ENCODE measurements at regions not wholly inside any gene's neighbourhood (a gene's known extent, or its start where the extent isn't known, plus 50 kb on each side); places are given as distances from the start of the nearest gene placed in this dataset.

- DNase-seq, result peak; percentile 51
Measured at GRCh38 chr1:17488995-17489767, 49.7 kb upstream of the RCC2 start.
